GM11168 (cell line): ENCODE measurements at regions not wholly inside any gene's neighbourhood (a gene's known extent, or its start where the extent isn't known, plus 50 kb on each side); places are given as distances from the start of the nearest gene placed in this dataset.

Experiments used
- in situ Hi-C: fragments of 300-500 bp; cut with MboI; formaldehyde crosslinking; loops from one replicate; pipeline ENCODE4 v1.12.0; 2022; ENCODE audit warnings: low sequenced_read_pairs; ENCODE audit not compliant: unreplicated experiment

DNA sequence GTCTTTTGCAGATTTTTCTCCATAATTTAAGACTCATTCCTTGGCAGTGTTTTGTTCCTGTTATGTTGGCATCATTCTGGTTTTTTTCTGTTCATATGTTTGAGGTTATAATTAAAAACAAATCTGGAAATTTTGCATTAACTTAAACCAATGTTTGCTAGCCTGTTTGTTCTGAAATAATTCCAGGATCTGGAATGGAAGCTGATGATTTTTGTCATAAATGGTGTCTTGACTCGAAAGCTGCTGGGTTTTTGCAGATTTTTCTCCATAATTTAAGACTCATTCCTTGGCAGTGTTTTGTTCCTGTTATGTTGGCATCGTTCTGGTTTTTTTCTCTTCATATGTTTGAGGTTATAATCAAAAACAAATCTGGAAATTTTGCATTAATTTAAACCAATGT is 318.7 kb upstream of the IRX4 start:
- in situ Hi-C loops = no loop called here

DNA sequence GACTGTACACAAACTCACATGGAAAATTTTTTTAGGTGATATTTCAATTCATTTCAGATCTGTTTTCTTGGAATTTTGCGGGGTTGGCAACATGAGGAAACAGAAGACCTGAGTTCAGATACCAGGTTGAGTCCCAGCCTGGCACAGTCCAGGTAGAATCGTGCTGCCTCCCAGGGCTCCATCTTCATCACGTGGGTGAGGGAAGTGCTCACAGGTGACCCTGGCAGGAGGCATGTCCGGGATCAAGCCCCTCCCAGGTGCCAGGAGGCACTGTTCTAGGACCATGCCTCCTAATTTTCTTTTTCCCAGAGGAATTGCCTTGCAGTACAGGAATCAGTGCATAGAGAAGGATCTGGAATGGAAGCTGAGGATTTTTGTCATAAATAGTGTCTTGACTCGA is 318.3 kb upstream of the IRX4 start:
- in situ Hi-C loops = no loop called here

DNA sequence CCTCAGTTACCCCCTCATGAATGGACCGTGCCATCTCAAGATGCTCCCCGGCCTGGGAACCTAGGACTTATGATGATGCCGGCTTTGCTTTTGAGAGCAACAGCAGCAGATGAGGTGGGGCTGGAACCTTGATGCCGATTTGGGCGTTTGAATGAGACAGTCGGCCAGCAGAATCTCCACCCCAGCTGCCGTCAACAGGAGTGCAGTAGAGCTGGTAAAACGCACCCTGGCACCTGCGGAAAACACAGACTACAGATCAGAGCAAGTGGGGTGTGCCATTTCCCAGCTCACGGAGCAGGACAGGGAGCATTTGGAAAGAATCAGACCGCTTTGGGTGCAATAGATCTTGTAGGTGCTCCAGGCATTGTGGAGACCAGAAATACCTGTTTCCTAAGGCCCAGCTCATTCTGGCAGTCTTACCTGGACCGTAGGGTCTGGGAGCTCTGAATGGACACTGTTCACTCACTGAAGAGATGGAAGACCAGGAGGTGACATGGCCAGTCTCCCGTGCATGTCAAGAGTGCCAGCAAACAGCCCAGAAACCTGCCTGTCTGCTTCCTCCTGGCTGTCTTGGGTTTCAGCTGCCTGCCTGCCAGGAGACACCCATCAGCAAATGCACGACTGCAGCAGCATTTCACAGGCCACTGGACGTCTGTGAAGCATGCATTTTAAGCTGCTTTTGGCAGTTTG is 317.7 kb upstream of the IRX4 start:
- in situ Hi-C loops = no loop called here

DNA sequence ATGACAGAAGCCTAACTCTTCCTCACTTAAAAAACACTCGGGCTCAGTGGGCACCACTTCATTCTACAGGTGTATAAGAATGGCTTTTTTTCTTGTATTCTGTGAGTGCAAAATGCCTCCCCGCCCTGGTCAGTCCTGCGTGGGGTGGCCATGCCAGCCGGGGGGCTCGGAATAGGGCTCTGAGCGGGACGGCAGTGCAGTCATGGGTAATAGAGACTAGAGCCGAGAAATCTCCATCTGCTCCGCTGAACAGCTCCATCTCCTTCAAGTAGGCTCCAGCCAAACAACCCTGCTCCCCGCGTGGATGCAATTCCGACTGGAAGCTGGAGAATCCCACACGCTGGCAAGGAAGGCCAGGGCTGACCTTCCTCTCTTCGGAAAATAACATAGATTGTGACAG is 317.0 kb upstream of the IRX4 start:
- in situ Hi-C loops = no loop called here

DNA sequence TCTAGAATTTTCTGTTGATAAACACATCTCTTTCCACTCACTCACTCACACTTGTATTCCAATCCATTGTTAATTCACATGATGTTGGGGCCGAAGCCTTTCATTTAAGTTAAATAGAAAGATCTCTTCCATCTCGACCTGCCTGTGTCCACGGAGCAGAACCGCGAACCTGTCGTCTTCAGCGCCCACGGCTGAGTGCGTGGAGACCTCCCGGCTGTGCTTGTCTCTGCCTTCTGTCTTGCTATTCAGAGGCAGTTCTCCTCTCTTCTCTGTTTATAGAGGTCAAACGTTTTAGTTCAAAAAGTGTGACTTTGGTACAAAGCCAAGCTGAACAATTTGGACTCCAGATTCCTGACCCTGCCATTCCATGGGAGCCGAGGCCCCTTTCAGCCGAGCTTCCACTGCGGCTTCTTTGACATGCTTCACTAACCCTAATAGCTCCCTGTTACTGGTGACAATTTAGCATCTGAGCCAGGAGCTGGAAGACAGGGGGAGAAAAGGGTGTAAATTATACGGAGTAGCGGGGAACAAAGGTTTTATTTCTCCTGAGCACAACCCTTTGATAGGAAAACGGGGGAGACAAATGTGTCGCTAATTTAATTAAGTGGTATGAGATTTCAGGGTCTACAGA is 314.4 kb upstream of the IRX4 start:
- in situ Hi-C loops = no loop called here

DNA sequence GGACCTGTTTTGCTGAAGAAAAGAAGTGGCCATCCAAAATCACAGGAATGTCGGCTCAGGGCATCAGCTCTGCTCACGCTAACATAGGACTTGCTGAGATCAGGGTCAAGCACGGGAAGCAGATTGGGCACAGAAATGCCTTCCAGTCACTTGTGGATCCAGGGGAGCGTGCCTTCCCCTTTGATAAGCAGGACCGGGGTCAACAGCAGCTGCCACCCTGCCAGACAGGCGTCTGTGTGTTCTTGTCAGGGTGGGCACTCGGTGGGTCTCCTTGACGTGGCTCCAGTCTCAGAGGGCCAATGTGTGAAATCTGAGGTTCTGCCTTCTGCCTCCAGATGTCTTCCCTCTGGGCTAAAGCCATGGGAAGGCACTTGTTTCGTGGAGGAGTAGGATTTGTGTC is 313.7 kb upstream of the IRX4 start:
- in situ Hi-C loops = no loop called here

DNA sequence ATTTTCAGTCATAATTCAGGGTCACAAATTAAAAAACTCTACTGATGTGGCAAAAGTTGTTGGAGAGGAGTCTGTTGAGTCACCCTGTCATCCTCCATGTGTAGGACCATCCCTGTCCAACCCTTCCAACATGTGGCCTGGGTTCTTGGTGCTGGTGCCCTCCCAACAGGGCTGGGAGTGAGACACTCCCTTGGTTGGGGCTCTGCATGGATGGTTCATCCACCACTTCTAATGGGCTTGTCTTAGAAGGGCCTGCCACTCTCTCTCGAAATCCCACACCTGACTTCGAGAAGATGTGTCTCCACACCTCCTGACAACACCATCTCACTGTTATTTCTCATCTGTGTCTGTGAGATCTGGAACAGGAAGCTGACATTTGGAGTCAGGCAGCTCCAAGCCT is 312.2 kb upstream of the IRX4 start:
- in situ Hi-C loops = no loop called here

DNA sequence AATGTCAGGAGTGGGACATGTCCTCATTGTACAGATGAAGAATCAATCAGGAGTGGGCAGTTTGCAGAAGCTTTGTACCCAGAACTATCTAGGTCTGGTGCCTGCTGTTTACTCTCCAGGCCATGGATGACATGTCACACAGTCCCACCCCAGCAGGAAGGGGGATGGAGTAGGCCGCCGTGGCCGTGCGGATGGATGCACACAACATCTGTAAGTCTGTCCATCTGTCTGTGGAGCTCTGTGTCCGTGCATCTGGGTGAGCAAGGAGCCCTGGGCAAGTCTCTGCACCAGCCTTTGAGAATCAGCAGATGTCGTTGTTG is 311.5 kb upstream of the IRX4 start:
- in situ Hi-C loops = no loop called here

DNA sequence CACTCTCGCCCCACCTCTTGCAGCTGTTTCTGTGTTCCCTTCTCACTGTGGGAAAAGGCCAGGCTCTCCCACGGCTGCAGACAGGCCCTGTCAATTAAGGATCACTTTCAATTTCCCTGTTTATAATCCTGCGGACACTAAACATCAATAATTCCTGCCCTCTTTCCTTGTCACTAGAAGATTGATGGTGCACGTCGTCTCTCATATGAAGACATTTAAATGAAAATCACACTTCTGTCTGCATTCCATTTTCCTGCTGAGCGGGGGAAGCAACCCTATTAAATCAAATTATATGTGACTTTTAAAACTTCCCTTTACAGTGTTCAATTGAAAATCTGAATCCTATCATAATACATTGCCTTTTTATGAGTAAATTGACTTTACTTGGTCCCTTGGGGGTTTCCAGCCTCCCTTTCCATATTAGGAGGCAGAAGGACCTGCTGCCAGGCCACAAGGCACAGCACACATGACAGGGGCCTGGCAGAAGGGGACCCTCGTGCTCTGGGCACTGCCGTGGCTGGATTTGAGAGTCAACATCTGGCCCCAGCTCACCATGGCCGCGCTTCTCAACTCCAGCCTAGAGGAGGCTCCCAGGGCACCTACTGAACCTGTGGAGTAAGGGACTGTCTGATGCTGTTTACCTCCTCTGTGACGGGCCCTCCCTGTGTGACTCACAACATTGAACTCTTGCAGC is 311.0 kb upstream of the IRX4 start:
- in situ Hi-C loops = no loop called here

DNA sequence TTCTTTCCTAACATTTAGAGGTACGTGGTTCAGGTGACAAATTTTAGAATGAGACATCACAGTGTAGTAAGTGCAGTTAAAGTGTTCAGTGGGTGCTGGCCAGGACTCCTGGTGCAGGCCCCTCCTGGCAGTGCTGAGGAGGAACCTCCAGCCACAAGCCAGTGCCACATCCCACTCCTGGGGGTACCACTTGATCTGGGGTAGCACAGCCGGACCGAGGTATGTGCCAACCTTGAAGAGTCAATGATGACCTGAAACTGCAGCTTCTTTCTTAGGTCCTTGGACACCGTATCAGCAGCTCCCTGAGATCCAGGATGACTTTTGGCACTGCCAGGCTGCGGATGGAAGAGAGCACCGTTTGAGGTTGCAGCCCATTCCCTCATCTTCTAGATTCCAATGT is 310.4 kb upstream of the IRX4 start:
- in situ Hi-C loops = no loop called here

DNA sequence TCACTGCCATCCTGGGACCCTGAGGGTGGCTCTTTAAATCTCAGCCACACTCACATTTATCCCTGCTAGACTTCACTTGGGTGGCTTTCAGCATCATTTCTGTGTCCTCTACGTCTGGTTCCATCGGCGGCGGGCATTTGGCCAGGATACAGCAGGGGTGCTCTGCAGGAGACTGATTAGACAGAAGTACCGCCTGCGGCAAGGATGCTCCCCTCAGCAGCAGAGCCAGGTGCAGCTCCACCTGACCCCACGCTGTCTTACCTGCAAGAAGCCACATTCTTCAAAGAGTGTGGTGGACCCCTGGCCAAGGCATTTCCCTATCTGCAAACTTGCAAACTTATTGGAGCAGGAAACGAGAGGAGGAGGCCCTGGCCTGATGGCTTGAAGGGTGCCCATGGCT is 309.8 kb upstream of the IRX4 start:
- in situ Hi-C loops = no loop called here

DNA sequence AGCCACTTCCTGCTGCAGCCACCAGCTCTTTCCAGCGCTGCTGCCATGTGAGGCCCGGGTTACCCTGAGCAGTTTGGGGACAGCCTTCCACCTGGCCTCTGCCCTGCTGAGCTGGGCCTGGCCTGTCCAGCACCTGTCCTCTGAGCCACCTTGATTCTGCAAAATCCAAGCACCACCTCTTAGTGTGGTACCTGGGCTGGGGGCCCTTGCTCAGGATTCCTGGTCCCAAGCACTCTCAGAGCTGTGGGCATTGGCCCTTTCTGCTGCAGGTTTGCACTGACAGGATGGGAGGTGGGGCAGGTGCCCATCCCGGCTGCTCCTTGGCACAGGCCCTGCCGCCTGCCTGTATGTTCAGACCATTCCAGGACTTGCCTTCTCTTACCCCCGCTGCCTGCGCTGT is 309.2 kb upstream of the IRX4 start:
- in situ Hi-C loops = no loop called here

DNA sequence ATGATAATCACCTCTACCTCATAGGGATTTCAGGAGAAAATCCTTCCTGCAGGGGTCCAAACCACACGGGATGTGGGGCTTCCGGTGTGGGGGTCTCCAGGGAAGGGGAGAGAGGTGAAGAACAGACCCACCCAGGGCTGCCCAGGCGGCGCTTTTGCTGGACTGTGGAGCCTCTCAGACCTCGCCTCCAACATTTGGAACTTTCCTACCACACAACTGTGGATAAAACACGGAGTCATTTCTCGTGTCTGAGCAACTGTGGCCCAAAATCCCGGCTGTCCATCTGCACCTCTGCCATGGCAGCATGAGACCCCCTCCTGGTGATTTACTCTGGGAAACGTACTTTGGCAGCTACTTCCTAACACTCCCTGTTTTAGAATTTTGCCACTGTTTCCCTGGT is 307.8 kb upstream of the IRX4 start:
- in situ Hi-C loops = no loop called here

DNA sequence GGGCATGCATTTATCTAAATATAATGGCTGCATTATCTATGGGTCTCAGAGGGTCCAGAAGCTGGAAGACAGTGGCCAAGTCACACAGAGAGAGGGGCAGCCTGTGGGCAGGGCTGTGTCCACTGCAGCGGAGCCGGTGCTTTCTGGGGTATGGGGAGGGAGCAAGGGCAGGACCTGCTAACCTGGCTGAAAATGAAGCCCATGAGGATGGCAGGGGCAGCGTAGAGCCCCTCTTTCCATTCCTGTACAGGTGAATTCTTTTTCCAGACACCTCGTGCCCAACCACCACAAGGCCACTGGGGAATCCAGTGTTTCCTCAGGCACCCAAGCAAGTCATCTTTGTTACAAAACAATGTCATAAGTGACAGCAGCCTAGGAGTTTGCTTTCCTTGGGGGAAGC is 305.9 kb upstream of the IRX4 start:
- in situ Hi-C loops = no loop called here

DNA sequence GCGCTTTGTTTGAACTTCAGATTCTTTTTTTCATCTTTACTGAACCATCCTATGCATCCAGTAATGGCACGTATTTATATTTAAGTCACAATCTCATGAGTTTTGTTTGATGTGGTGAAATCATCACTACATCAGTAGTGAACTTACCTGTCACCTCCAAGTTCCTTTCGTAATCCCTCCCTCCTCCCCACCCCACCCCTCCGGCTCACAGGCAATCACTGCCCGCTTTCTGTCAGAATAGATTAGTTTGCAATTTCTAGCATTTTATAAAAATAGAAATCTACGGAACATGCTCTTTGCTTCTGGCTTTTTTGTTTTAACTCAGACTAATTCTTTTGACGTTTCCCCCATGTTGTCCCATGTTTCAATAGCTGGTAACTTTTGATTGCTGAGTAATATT is 305.4 kb upstream of the IRX4 start:
- in situ Hi-C loops = no loop called here

DNA sequence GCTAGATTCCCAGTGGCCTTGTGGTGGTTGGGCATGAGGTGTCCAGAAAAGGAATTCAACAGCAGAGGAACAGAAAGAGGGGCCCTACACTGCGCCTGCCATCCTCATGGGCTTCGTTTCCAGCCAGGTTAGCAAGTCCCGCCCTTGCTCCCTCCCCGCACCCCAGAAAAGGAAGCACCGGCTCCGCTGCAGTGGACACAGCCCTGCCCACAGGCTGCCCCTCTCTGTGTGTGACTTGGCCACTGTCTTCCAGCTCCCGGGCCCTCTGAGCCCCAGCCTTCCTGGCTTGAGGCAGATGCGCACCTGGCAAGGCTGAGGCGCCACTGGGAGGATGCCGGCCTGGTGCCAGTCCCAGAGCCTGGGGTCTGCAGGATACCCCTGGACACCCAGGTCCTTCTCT is 305.0 kb upstream of the IRX4 start:
- in situ Hi-C loops = no loop called here

DNA sequence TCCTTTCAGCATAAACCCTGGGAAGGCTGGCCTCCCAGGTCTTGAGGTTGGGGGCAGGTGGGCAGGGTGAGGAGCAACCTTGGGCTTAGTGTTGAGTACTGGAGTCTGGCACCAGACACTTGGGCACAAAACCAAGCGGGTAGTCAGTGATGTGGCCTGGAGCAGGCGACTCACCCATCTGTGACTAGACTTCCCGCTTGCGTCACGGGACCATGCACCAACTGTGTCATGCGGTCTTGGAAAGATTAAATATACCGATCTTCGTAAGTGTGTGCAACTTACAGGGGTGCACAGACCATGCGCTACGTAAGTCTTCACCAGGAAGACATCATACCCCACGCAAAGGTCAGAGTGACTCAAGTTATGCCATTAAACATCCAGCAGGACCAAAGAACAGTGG is 304.4 kb upstream of the IRX4 start:
- in situ Hi-C loops = no loop called here

DNA sequence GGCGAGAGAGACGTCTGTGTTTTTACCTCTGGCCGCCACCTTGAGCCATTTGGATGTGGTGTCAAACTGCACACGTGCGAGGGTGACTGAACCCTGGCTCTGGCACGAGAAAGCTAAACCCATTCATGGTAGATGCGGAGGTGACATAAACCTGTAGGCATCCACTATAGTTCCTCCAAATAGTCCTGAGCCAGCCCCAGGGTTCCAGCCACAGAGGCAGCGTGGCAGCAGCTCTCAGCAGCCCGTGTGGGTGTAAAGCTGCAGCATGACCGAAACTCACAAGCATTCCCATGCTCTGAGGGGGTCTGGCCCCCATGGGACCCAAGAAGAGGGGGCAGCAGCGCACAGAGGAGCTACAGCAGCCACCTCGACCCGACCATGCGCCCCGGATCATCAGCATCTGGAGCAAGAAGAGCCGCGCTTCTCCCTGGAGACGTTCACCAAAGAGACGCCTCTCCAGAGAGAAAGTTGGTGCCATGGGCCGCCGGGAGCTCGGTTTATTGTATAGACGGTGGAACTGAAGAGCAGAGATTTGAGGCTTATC is 303.8 kb upstream of the IRX4 start:
- in situ Hi-C loops = no loop called here

DNA sequence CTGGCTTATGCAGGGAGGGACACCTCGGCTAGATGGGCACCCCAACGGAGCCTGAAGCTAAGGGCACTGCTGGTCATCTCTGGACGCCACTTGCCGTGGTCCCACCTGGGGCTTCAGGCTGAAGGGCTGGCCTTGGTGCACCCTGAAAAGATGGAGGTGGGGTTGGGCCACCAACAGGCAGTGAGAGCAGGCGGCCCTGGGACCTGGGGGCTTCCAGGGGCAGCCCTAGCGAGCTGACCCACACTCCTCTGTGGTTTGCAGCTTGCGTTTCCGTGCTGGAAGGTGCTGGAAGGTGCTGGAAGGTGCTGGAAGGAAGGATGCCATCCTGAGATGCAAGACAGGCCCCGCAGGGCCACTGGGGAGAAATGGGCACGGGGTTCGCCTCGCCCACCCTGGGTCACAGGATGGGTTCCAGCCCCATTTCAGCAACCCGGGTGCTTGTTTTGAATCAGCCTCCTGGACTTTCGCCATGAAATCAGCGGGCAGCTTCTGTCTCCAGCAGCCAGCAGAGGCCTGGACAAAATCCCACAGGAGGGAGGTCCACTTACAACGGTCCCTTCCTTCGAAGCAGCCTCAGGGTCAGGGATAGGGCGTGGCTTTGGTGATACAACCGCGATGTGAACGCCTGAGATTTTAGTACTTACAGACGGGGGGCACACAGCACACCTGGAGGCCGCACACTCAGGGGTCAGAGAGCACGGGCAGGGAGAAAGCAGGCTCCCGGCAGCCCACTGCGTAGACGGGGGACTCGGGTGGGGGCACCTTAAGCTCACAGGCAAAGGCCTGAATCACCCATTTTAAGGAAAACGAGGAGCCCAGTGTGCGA is 303.1 kb upstream of the IRX4 start:
- in situ Hi-C loops = no loop called here

DNA sequence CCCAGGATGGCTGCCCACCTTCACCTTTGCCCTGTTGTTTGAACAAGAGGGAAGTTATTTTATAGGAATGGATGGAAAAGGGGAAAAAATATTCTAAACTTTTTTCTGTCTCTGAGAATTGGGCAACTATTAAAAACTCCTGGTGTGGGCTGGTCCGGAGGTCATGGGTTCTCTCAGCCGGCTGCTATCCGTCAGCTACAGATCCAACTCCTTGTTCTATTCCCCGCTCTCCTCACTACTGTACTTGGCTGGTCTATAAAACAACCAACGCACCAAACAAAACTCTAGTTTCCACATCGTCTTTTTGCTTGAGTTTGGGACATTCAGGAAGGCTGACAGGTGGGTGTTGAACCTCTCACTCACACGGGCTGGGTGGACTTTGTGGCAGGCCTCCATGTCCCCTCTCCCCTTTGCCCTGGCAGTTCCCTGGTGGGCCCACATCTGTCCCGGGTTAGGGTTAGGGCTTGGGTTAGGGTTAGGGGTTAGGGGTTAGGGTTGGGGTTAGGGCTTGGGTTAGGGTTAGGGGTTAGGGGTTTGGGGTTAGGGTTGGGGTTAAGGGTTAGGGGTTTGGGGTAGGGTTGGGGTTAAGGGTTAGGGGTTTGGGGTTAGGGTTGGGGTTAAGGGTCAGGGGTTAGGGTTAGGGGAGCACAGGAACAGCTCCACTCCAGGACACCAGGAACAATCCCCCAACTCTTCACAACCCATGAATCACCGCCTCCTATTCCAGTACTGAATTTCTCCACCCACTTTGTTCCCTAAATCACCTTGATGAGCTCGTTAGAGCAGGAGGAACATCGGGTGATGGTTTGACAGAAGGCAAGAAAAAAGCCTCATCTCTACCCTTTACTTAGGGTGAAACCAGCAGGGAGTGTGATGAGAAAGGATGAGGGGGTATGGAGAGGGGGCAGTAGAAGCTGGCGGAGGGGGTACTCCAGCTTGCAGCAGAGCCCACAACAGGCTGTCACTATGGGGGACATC is 302.1 kb upstream of the IRX4 start:
- in situ Hi-C loops = no loop called here
